Coronary artery (tissue), 2 donors: ENCODE measurements at regions not wholly inside any gene's neighbourhood (a gene's known extent, or its start where the extent isn't known, plus 50 kb on each side); places are given as distances from the start of the nearest gene placed in this dataset.

Experiments
- DNase-seq: peaks from one replicate; pipeline ENCODE4 v3.0.0-alpha.2; 2017; ENCODE audit warnings: low spot score
- H3K27ac ChIP-seq, 2 donors: fragments of 200-600 bp; sonication (generic); one replicate each; pipeline ENCODE4 v1.5.1; 2016 to 2019
- H3K4me3 ChIP-seq: fragments of 200-600 bp; sonication (generic); 2 replicates; pipeline ENCODE4 v1.5.1; 2016; ENCODE audit warnings: mild to moderate bottlenecking, moderate library complexity
- TF ChIP-seq, protein P1 (sequence below): fragments of 200-600 bp; sonication (generic); IDR thresholded peaks from one replicate; pipeline ENCODE4 v1.5.1; 2019; ENCODE audit warnings: antibody characterized with exemption

DNA sequence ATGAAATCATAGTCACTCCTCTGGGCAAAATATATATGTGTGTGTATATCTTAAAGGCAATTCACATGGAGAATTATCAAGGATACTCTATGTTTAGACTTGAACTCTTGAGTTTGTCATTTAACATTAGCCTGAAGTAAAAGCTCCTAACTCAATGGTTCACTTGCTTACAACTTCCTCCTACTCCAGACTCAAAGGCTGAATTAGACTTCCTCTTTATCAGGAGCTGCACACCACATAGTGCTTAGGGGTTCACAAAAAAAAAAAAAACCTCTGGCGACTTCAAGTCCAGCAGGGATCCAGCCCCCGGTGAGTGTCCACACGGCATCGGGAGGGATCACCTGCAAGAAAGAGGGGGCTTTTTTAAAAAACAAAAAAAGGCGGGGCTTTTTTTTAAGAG is 68.2 kb upstream of the LSM14A start:
- no peak overlapping the region for H3K4me3 ChIP-seq
- no peak overlapping the region for H3K27ac ChIP-seq
- TF ChIP-seq, protein P1, sequence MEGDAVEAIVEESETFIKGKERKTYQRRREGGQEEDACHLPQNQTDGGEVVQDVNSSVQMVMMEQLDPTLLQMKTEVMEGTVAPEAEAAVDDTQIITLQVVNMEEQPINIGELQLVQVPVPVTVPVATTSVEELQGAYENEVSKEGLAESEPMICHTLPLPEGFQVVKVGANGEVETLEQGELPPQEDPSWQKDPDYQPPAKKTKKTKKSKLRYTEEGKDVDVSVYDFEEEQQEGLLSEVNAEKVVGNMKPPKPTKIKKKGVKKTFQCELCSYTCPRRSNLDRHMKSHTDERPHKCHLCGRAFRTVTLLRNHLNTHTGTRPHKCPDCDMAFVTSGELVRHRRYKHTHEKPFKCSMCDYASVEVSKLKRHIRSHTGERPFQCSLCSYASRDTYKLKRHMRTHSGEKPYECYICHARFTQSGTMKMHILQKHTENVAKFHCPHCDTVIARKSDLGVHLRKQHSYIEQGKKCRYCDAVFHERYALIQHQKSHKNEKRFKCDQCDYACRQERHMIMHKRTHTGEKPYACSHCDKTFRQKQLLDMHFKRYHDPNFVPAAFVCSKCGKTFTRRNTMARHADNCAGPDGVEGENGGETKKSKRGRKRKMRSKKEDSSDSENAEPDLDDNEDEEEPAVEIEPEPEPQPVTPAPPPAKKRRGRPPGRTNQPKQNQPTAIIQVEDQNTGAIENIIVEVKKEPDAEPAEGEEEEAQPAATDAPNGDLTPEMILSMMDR = no peak
- no peak for DNase-seq

DNA sequence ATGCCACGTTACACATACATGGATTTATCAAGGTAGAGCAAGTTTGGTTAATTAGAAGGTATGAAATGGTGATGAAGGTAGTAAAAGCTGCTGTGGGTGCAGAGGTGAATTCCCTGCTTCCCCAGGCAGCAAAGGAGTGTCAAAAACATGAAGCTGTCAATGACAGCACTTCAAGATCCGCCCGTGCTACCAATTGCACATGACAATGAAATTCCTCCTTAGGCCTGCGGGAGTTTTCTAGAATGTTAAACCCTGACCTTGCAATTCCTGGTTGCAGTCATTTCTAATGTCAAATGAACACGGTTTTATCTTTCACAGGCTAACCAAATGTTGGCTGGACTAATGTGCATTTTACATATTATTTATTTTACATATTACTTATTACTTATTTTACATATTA is 67.7 kb upstream of the LSM14A start:
- TF ChIP-seq, protein P1 = no peak
- no peak overlapping the region for H3K4me3 ChIP-seq
- no peak for DNase-seq
- H3K27ac ChIP-seq = no peak overlapping the region

DNA sequence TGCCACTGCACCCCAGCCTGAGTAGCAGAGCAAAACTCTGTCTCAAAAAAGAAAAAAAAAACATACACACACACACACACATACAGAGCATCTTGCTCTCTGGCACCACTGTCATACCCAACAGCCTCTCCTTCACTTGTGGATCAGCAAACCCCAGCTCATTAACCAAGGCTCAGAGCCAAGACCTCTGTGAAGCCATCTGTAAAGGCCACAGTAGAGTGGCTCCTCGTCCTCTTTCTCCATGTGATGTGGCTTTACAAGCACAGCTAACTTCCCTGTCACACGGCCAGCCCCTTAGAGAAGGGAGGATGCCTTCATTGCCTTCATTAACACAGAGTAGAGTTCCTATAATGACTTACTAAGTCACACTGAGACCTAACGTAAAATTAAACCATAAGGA is 62.7 kb upstream of the LSM14A start:
- Histone ChIP-seq H3K4me3 (no peak overlapping the region), H3K27ac (no peak overlapping the region)
- DNase-seq = no peak
- TF ChIP-seq, protein P1 = no peak

DNA sequence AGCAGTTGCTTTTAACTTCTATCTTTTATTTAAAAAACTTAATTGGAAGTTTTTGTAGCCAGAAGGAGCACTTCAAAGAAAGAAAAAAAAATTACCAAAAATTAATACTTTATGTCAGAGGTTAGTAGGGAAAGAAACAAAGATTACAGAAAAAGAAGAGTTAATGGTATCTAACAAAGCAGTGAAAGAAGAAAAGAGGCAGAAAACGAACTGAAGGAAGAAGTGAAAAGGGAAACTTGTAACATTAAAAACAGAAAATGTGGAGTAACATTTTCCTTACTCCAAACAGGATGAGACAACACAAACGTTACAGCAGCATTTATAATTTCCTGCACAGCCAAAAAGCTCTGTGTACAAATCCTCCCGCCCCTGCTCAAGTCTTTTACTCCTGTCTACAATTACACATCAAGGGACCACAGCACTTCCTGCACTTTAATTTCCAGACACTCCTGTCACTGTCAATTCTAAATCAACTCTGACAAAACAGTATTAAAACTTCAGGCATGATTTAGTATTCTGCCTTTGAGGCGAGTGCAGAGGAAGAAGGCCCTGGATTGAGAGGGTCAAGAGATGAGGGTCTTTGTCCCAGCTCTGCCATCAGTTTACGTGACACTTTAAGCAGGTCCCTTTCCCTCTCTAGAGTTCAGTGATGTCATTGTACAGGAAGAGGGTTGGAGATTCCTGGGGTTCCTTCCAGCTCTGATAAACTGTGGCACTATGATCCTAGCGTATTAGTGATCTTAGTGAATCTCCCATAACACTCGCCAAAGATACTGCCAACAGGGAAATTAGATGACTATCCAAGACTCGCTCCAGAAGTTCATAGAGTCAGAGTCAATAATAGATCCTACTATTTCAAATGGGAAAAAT is 53.2 kb upstream of the LSM14A start:
- DNase-seq = no peak
- Histone ChIP-seq H3K27ac (no peak overlapping the region), H3K4me3 (no peak overlapping the region)
- TF ChIP-seq, protein P1 = no peak

DNA sequence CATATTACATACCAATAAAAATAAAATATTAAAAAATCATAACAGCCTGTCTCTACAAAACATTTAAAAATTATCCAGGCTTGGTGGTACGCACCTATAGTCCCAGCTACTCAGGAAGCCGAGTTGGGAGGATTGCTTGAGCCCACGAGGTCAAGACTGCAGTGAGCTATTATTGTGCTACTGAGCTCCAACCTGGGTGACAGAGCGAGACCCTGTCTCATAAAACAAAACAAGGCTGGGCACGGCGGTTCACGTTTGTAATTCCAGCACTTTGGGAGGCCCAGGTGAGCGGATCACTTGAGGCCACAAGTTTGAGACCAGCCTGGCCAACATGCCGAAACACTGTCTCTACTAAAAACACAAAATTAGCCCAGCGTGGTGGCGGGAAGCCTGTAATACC is 52.2 kb upstream of the LSM14A start:
- no peak overlapping the region for H3K27ac ChIP-seq
- TF ChIP-seq, protein P1 = no peak
- no peak for DNase-seq
- no peak overlapping the region for H3K4me3 ChIP-seq

DNA sequence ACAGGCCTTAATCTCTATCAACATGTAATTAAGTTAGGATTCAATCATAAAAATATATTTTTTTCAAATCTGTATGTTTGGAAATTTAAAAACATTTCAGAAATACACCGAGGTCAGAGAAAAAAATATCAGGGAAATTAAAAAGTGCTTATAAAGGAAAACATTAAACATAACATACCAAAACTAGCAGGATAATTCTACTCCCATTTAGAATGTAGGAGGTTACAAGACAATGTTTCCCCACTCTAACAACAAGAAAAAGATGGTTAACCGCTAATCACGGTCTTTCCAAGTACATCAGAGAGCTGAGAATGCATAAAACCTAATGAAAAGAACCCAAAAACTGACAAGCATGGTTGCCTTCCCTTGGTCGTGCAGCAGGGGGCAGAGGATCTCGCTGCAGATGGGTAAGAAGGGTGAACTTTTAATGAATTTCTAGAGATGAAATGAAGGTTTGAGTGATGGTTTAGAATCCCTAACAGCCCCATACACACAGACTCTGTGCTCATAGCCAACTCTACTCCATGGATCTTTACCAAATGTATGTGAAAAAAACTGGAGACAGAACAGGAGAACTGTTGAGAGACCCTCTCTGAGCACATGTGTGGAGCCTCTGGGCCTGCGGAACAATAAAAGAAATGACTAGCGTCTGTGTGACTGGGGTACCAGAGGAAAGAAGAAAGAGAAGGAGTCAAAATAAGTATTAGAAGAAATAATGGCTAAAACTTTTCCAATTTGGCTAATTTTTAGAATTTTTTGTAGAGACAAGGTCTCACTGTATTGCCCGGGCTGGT is 51.3 kb upstream of the LSM14A start:
- Histone ChIP-seq H3K27ac (no peak overlapping the region), H3K4me3 (no peak overlapping the region)
- TF ChIP-seq, protein P1 = no peak
- no peak for DNase-seq
